Central memory CD8-positive, alpha-beta T cell (primary cell): ENCODE measurements at regions not wholly inside any gene's neighbourhood (a gene's known extent, or its start where the extent isn't known, plus 50 kb on each side); places are given as distances from the start of the nearest gene placed in this dataset.
"Not testable (repeated sequence)": the region's sequence is repeated elsewhere in the genome, so short reads cannot be mapped to it uniquely, and the experiment has no call there.

Experiments used
- ATAC-seq: fragments of 150-1000 bp; cut with Tn5 transposase; replicated peaks from 2 replicates; pipeline ENCODE4 v1.10.0; 2022; ENCODE audit warnings: mild to moderate bottlenecking, moderate FRiP score, moderate number of reproducible peaks; ENCODE audit not compliant: poor library complexity, severe bottlenecking; ENCODE audit errors: extremely low read depth
- DNase-seq, 2 donors: peaks; one replicate each; pipeline ENCODE4 v3.0.0; 2021; ENCODE audit warnings: low spot score in 2 of 2
- H3K27ac Mint-ChIP-seq: one replicate; pipeline ENCODE4 v1.8.0; 2022; ENCODE audit warnings: low read depth, mild to moderate bottlenecking, moderate library complexity, mixed read lengths
- H3K27me3 Mint-ChIP-seq: one replicate; pipeline ENCODE4 v1.8.0; 2022; ENCODE audit warnings: mixed read lengths
- H3K36me3 Mint-ChIP-seq: one replicate; pipeline ENCODE4 v1.8.0; 2022; ENCODE audit warnings: mild to moderate bottlenecking, moderate library complexity, mixed read lengths; ENCODE audit not compliant: insufficient read depth
- H3K4me1 Mint-ChIP-seq: one replicate; pipeline ENCODE4 v1.8.0; 2022; ENCODE audit warnings: mixed read lengths
- H3K4me3 Mint-ChIP-seq: one replicate; pipeline ENCODE4 v1.8.0; 2022; ENCODE audit warnings: mild to moderate bottlenecking, moderate library complexity, mixed read lengths
- H3K9me3 Mint-ChIP-seq: one replicate; pipeline ENCODE4 v1.8.0; 2022; ENCODE audit warnings: mixed read lengths

DNA sequence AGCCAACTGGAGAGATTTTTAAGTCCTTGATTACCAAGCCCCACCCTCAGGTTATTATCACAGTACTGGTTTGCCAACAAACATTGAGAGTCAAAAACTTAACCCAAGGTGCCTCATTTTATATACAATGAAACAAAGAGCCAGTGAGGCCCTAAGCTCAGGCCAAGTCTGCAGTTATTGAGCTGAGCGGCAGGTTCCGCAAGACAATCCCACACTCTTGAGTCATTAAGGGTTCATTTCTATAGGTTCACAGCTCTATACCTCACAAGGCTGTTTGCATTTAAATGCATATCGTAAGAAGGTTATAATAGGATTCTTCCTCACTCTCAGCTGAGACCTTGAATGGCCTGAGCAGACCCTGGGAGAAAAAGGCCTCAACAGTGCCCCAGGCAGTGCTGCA lies 268.4 kb upstream of the RGPD4 start:
- Mint-ChIP-seq H3K4me3 (no peak overlapping the region), H3K27ac (no peak overlapping the region), H3K9me3 (peaks cover 21% of the 10 kb centered on the region), H3K4me1 (no peaks in the 10 kb centered on the region), H3K27me3 (no peaks in the 10 kb centered on the region), H3K36me3 (no peaks in the 10 kb centered on the region)
- no peak for ATAC-seq
- DNase-seq: no peak

DNA sequence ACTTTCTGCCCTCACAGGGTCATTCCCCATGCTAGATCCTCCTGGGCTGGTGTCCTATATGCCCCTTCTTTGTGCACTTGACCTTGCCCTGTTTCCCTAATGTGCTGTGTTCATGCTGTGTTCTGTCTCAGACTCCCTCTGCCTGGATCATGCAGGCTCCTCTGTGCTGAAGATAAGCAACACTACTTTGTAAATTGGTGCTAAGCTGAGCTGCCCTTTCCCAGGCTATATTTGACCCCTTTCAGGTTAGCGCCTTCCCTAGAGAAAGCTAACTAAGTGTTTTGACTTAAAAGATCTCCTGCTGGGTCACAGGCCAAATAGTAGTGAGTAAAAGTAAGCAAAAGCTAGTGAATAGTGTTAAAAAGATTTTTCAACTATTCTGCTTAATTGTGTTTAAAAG lies 257.2 kb upstream of the RGPD4 start:
- H3K9me3 Mint-ChIP-seq: peaks cover 8% of the 10 kb centered on the region
- no peaks in the 10 kb centered on the region for H3K36me3 Mint-ChIP-seq
- H3K27me3 Mint-ChIP-seq: no peaks in the 10 kb centered on the region
- no peak overlapping the region for H3K27ac Mint-ChIP-seq
- DNase-seq: no peak
- no peak overlapping the region for H3K4me3 Mint-ChIP-seq
- no peak for ATAC-seq
- no peaks in the 10 kb centered on the region for H3K4me1 Mint-ChIP-seq

DNA sequence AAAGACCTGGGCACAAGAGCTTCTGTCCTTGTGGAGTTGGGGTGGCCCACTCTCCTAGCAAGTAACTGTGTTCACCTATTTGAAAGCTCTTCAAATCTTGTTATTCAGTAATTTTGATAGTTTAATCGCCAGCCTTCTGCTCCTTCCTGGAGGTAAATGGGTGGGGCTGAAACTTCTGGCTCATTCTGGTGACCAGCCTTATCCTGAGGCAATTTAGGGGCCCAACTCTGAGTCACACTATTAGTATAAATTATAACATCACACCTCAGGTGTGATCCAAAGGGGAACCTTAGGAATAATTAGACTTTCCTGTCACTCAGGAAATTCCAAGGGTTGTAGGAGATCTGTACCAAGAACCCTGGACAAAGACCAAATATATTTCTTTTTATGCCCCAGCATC lies 255.8 kb upstream of the RGPD4 start:
- ATAC-seq (no peak), DNase-seq (no peak)
- Mint-ChIP-seq H3K27ac (no peak overlapping the region), H3K4me1 (no peaks in the 10 kb centered on the region), H3K27me3 (no peaks in the 10 kb centered on the region), H3K9me3 (peaks cover 8% of the 10 kb centered on the region), H3K4me3 (no peak overlapping the region), H3K36me3 (no peaks in the 10 kb centered on the region)

DNA sequence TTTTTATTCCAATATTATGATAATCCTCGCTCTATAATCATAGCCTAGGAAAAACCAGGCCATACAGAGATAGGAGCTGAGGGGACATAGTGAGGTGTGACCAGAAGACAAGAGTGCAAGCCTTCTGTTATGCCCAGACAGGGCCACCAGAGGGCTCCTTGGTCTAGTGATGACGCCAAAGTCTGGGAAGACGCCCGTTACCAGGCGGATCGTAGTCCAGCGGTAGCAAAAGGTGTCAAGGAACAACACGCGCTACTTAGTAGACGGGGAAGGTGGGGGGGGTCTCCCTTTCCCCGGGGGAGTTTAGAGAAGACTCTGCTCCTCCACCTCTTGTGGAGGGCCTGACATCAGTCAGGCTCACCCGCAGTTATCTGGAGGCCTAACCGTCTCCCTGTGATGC lies 253.8 kb upstream of the RGPD4 start:
- H3K27ac Mint-ChIP-seq, DNase-seq, H3K36me3 Mint-ChIP-seq, ATAC-seq, H3K4me1 Mint-ChIP-seq, H3K27me3 Mint-ChIP-seq, H3K9me3 Mint-ChIP-seq, H3K4me3 Mint-ChIP-seq: not testable (repeated sequence)

DNA sequence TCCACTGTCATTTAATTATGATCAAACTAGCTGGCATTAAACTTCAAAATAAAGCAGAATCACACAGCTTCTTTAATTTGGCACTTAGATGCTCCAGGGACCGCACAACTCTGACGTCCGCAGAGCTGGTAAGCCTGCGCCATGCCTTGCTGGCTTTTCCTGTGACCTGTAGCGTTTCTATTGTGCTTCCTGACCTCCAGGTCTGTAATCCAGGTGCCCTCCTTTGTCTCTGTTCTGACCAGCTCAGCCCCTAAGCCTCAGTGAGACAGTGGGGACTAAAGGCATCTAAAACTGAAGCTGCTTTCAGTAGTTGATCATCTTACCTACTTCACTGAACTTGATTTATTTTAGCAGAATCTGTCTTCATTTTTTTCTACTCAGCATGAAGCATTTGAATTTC lies 249.7 kb upstream of the RGPD4 start:
- H3K4me3 Mint-ChIP-seq: no peak overlapping the region
- no peaks in the 10 kb centered on the region for H3K9me3 Mint-ChIP-seq
- no peak for ATAC-seq

DNA sequence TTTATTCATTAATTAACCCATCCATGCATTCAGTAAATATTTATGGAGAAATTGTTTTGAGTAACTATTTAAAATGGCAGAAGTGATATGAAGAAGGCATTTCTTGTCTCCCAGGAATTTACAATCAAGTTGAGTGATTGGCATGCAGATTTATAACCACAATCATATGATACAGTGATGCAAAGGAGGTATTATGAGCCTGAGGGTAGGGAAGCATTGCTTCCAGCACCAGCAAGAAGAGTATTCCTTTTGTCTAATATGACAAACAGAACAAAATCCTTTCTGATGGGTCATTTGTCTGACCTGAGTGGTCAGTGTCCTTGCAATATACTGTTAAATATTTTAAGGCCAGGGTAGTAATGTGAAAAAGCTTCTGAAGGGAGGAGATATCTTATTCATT lies 244.2 kb upstream of the RGPD4 start:
- Mint-ChIP-seq H3K4me3 (no peak overlapping the region), H3K36me3 (no peaks in the 10 kb centered on the region), H3K27ac (no peak overlapping the region), H3K9me3 (peaks cover 18% of the 10 kb centered on the region), H3K27me3 (no peaks in the 10 kb centered on the region), H3K4me1 (no peaks in the 10 kb centered on the region)
- no peak for DNase-seq
- no peak for ATAC-seq

More for the DNA sequence above, 249.7 kb upstream of the RGPD4 start:
- Mint-ChIP-seq H3K27me3 (no peaks in the 10 kb centered on the region), H3K27ac (no peak overlapping the region), H3K4me1 (no peaks in the 10 kb centered on the region), H3K36me3 (no peaks in the 10 kb centered on the region)
- DNase-seq: no peak

DNA sequence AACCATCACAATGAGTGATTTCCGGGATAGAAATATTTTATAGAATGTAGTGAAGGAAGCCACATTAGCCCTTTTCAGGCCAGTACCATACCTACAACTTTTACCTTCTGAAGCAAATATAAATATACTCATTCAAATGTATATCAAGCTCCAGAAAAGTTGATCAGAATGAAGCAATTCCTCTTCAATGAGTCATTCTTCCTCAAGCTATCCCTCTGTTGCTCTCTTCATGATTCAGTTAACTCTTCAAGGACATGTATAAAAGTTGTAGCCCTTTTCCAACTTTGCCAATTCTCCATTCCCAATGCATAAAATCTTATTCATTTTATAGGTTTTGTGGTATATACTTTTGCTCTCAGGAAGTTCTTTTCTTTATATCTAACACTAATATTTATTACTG lies 242.1 kb upstream of the RGPD4 start:
- DNase-seq: no peak
- Mint-ChIP-seq H3K27me3 (no peaks in the 10 kb centered on the region), H3K36me3 (no peaks in the 10 kb centered on the region), H3K4me1 (no peaks in the 10 kb centered on the region), H3K27ac (no peak overlapping the region), H3K4me3 (no peak overlapping the region), H3K9me3 (peaks cover 18% of the 10 kb centered on the region)
- no peak for ATAC-seq

DNA sequence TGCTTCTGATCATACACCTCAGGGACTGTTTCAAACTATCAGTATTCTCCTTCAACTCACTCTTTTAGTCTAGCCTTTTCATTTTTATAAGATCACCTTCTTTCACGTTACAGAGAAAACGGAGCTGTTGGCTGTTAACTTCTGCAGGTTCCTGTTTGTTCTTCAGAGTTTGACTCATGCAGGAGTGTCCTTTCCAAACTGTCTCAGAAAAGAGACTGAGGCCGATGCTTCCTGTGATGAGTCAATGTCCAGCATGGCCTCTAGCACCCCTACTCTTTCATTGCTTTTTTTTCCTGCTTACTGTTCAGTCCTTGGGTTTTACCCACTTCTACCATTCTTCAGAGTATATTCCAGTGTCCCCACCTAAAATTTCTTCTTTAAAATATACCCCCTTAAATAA lies 240.8 kb upstream of the RGPD4 start:
- H3K4me3 Mint-ChIP-seq: no peak overlapping the region
- no peaks in the 10 kb centered on the region for H3K36me3 Mint-ChIP-seq
- H3K27ac Mint-ChIP-seq: no peak overlapping the region
- DNase-seq: no peak
- no peak for ATAC-seq
- peaks cover 18% of the 10 kb centered on the region for H3K9me3 Mint-ChIP-seq
- no peaks in the 10 kb centered on the region for H3K27me3 Mint-ChIP-seq
- H3K4me1 Mint-ChIP-seq: no peaks in the 10 kb centered on the region

DNA sequence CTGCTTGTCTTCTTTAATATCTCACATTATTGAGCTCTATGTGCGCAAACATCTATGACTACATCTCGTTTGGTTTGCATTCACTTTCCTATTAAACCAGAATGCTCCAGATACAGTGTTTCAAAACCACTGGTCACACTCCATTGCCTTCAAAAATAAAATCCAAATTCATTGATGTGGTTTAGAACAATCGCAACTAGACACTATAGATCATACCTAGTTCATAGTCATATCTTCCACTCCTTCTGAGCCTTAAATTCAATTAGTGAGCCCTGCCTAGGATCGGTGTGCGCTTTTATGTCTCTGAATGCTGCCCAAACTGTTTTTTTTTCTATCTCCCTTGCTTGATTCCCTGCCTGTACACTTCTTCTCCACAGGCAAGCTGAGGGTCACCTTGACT lies 238.5 kb upstream of the RGPD4 start:
- Mint-ChIP-seq H3K9me3 (peaks cover 21% of the 10 kb centered on the region), H3K27ac (no peak overlapping the region), H3K4me3 (no peak overlapping the region), H3K36me3 (no peaks in the 10 kb centered on the region), H3K27me3 (no peaks in the 10 kb centered on the region), H3K4me1 (no peaks in the 10 kb centered on the region)
- ATAC-seq: no peak
- DNase-seq: no peak

DNA sequence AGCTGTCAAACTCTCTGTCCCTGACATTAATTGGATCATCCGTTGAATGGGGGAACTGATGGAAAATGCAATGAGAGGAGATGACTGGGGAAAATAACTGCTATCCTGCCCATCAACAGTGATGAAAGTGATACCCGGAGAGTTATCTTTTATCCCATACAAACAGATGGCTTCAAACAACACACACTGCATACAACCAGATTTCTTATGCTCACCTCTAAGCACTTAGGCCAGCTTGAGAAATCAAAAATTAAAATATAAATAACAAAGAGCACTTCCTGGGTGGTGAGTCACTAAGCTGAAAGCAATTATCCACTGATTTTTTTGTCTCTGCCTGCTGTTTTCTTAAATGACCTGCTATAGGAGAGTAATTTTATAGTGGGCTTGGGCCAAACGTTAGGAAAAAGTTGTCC lies 237.6 kb upstream of the RGPD4 start:
- no peaks in the 10 kb centered on the region for H3K27me3 Mint-ChIP-seq
- no peak overlapping the region for H3K27ac Mint-ChIP-seq
- H3K4me1 Mint-ChIP-seq: no peaks in the 10 kb centered on the region
- H3K4me3 Mint-ChIP-seq: no peak overlapping the region
- peaks cover 24% of the 10 kb centered on the region for H3K9me3 Mint-ChIP-seq
- H3K36me3 Mint-ChIP-seq: no peaks in the 10 kb centered on the region
- DNase-seq (no peak), ATAC-seq (no peak)

DNA sequence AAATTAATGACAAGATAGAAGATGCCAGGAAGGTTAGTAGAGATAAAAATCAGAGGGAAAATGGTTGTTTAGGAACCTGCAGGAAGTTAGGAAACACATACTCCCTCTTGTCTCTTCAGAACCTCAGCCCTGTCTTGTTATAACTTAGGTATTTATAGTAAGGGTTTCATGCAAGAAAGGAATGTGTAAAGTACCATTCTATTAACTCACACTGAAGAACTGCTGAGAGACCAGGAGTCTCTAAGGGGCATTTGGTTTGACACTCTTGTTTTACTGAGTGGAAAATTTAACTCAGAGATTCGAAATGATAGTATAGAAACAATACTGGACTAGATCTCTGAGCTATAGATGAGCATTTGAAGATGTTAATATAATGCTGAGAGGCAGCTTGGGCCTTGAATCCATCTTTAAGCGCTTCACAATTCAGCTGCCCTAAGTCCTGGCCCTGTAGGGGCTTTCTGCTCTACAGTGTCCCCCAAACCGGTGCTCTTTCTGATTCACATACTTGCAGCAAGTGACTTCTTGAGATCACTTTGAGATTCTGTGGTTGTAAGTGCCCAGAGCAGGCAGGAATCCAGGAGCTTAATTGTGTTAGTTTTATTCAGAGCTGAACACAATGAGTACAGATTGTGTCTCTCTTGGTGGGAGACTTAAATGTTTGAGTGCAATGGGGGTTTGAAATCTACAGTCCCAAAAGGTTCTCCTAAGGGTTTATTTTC lies 235.0 kb upstream of the RGPD4 start:
- Mint-ChIP-seq H3K36me3 (no peaks in the 10 kb centered on the region), H3K4me1 (no peaks in the 10 kb centered on the region), H3K27ac (no peak overlapping the region), H3K4me3 (no peak overlapping the region), H3K9me3 (peaks cover 12% of the 10 kb centered on the region), H3K27me3 (no peaks in the 10 kb centered on the region)
- DNase-seq (no peak), ATAC-seq (no peak)

DNA sequence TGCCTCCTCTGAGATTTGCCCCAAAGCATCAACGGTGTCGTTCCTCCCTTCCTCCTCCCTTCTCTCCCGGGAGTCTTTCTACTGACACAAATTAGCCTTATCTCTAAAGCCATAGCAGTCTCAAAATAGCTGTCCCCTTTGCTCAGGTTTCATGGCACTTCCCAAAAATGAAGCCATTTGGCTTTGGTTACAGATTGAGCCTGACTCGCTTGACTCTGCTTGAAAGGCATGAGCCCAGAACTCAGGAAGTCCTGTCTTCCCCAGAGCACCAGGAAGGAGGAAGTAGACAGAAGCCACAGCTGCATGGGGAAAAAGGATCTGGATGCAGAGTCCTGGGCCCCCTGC lies 234.4 kb upstream of the RGPD4 start:
- Mint-ChIP-seq H3K4me3 (no peak overlapping the region), H3K27ac (no peak overlapping the region), H3K27me3 (no peaks in the 10 kb centered on the region), H3K9me3 (peaks cover 12% of the 10 kb centered on the region), H3K4me1 (no peaks in the 10 kb centered on the region), H3K36me3 (no peaks in the 10 kb centered on the region)
- ATAC-seq (no peak), DNase-seq (no peak)

DNA sequence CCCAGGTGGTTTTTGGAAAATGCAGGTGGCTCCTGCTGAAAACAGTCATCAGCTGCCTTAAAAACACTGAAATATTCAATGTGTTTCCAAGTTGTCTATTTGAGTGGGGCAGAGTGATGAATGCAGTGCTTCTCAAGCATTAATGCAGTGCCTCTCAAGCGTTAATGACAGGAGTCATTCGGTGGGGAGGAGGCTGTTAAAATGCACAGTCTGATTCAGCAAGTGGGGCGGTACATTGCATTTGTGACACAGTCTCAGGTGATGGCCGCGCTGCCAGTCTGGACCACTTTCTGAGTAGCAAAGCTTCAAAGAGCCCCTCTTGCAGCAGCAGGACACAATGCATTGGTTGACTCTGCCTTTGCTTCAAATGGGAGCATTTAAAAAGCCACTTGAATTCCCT lies 231.4 kb upstream of the RGPD4 start:
- no peak for DNase-seq
- ATAC-seq: no peak
- peaks cover 12% of the 10 kb centered on the region for H3K9me3 Mint-ChIP-seq
- H3K36me3 Mint-ChIP-seq: no peaks in the 10 kb centered on the region
- H3K27ac Mint-ChIP-seq: no peak overlapping the region
- H3K27me3 Mint-ChIP-seq: no peaks in the 10 kb centered on the region
- H3K4me3 Mint-ChIP-seq: no peak overlapping the region
- H3K4me1 Mint-ChIP-seq: no peaks in the 10 kb centered on the region

DNA sequence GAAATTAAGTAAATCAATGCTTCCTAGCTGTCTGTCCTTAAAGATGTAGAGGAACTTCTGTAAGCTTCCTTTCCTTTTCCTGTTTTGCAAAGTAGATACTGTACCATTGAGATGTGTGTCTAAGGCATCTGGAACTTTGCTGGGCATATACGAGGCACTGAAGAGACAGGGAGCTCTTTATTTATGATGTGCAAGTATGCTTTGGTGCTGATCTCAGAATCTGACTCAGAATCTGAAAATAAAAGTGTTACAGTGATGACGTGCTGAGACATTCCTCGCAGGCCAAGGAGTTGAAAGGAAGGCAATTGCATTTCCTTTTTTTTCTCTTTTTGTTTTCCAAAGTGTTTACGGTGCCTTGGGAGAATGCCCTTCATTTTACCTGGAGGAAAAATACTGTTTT lies 230.9 kb upstream of the RGPD4 start:
- no peak for DNase-seq
- Mint-ChIP-seq H3K4me3 (no peak overlapping the region), H3K9me3 (peaks cover 12% of the 10 kb centered on the region), H3K4me1 (no peaks in the 10 kb centered on the region), H3K27me3 (no peaks in the 10 kb centered on the region), H3K36me3 (no peaks in the 10 kb centered on the region), H3K27ac (no peak overlapping the region)
- no peak for ATAC-seq
